BJ (cell line): ENCODE measurements at regions not wholly inside any gene's neighbourhood (a gene's known extent, or its start where the extent isn't known, plus 50 kb on each side); places are given as distances from the start of the nearest gene placed in this dataset.
A peak's percentile ranks its signal among the peaks of the same experiment; 100 is the strongest.

ENCODE experiments used
- CTCF ChIA-PET: fragments of 350-600 bp; formaldehyde crosslinking; extraction: SDS; loops from one replicate; lab custom pipeline; 2021; ENCODE audit warnings: antibody characterized with exemption, inconsistent platforms; lab: Yijun Ruan, JAX
- POLR2A ChIA-PET: fragments of 300-600 bp; sonication (Branson Sonifier 250); formaldehyde crosslinking; extraction: SDS; loops from one replicate; lab custom pipeline; 2021; ENCODE audit warnings: antibody characterized with exemption; lab: Charles Lee
- DNase-seq: peaks from one replicate; pipeline ENCODE4 v3.0.0-alpha.2; 2011; ENCODE audit warnings: low read depth
- H3K27me3 ChIP-seq: 2 replicates; pipeline ENCODE4 v1.6.0; 2011; ENCODE audit warnings: low read length; ENCODE audit not compliant: control insufficient read depth, insufficient read depth
- H3K36me3 ChIP-seq: 2 replicates; pipeline ENCODE4 v1.5.1; 2011; ENCODE audit warnings: low read length; ENCODE audit not compliant: control insufficient read depth, insufficient read depth
- H3K4me3 ChIP-seq: 2 replicates; pipeline ENCODE4 v1.5.1; 2011; ENCODE audit warnings: low read depth, mild to moderate bottlenecking, control low read depth, low read length
- CTCF ChIP-seq: IDR thresholded peaks from 2 replicates; pipeline ENCODE4 v1.5.1; 2011; ENCODE audit warnings: low read depth, mild to moderate bottlenecking, control low read depth, inconsistent platforms, low read length, moderate library complexity; ENCODE audit not compliant: insufficient read depth

GRCh38 chr11:70660889-70661197 is 262.5 kb downstream of the CTTN start:
- ChIA-PET CTCF (no interaction called here), POLR2A (no interaction called here)
- TF ChIP-seq CTCF = no peak
- no peak overlapping the region for H3K4me3 ChIP-seq
- DNase-seq = no peak
- H3K36me3 ChIP-seq = no peaks in the 10 kb centered on the region
- peaks cover 3% of the 10 kb centered on the region for H3K27me3 ChIP-seq

GRCh38 chr11:70661761-70662501 is 263.6 kb downstream of the CTTN start:
- ChIA-PET POLR2A (no interaction called here), CTCF (no interaction called here)
- DNase-seq = no peak
- peaks cover 3% of the 10 kb centered on the region for H3K27me3 ChIP-seq
- no peaks in the 10 kb centered on the region for H3K36me3 ChIP-seq
- no peak for TF ChIP-seq CTCF
- peak overlapping the region; percentile 34 for H3K4me3 ChIP-seq

GRCh38 chr11:70662691-70663098 is 264.4 kb downstream of the CTTN start:
- ChIA-PET CTCF (no interaction called here), POLR2A (no interaction called here)
- DNase-seq = no peak
- TF ChIP-seq CTCF = no peak
- H3K4me3 ChIP-seq = no peak overlapping the region
- H3K36me3 ChIP-seq = no peaks in the 10 kb centered on the region
- peaks cover 3% of the 10 kb centered on the region for H3K27me3 ChIP-seq

- Histone ChIP-seq H3K36me3 (no peaks in the 10 kb centered on the region), H3K4me3 (no peak overlapping the region), H3K27me3 (peaks cover 3% of the 10 kb centered on the region)
- POLR2A ChIA-PET = no interaction called here
- CTCF ChIA-PET = no interaction called here
- DNase-seq = no peak
- TF ChIP-seq CTCF = no peak
These were observed 265.5 kb downstream of the CTTN start for GRCh38 chr11:70663815-70664214.

- no peak for DNase-seq
- Histone ChIP-seq H3K36me3 (no peaks in the 10 kb centered on the region), H3K4me3 (no peak overlapping the region), H3K27me3 (peaks cover 3% of the 10 kb centered on the region)
- no peak for TF ChIP-seq CTCF
- POLR2A ChIA-PET = no interaction called here
- CTCF ChIA-PET = no interaction called here
These were observed 268.0 kb downstream of the CTTN start for GRCh38 chr11:70666311-70666710.
